PC-3 (cell line): ENCODE measurements at regions not wholly inside any gene's neighbourhood (a gene's known extent, or its start where the extent isn't known, plus 50 kb on each side); places are given as distances from the start of the nearest gene placed in this dataset.

Experiments used
- ATAC-seq: fragments of 200-7000 bp; cut with Tn5 transposase; 2 replicates; pipeline ENCODE4 v1.9.1; 2020; ENCODE audit warnings: mild to moderate bottlenecking, moderate library complexity
- BruUV-seq: library from RNA; stranded (reverse); fragments of 400-500 nt; replicated peaks from 2 replicates; lab custom pipeline; 2021; lab: Mats Ljungman, UMichigan
- CTCF ChIA-PET: fragments of 300-600 bp; sonication (Branson Sonifier 250); formaldehyde crosslinking; loops from one replicate; lab custom pipeline; 2022; ENCODE audit warnings: antibody characterized with exemption; lab: Charles Lee
- POLR2A ChIA-PET: fragments of 300-600 bp; sonication (Branson Sonifier 250); formaldehyde crosslinking; loops from one replicate; lab custom pipeline; 2022; ENCODE audit warnings: antibody characterized with exemption; ENCODE audit not compliant: unreplicated experiment; lab: Charles Lee
- DNase-seq: peaks from one replicate; pipeline ENCODE4 v3.0.0-alpha.2; 2015
- H2AFZ ChIP-seq: fragments of 300-600 bp; sonication (generic); 2 replicates; pipeline ENCODE4 v1.6.0; 2016; ENCODE audit warnings: antibody characterized with exemption, low read length
- H3F3A ChIP-seq: fragments of 300-600 bp; sonication (generic); one replicate; pipeline ENCODE4 v1.6.0; 2017; ENCODE audit warnings: antibody characterized with exemption, low read length, control low read depth, mild to moderate bottlenecking; ENCODE audit not compliant: unreplicated experiment
- H3K27ac ChIP-seq: fragments of 300-600 bp; sonication (generic); 2 replicates; pipeline ENCODE4 v1.5.1; 2016; ENCODE audit warnings: mild to moderate bottlenecking, low read length
- H3K27me3 ChIP-seq: fragments of 300-600 bp; sonication (generic); 2 replicates; pipeline ENCODE4 v1.6.1; 2016; ENCODE audit warnings: low read length, mixed read lengths
- H3K36me3 ChIP-seq: fragments of 300-600 bp; sonication (generic); 2 replicates; pipeline ENCODE4 v1.6.1; 2016; ENCODE audit warnings: low read depth, mixed run types, low read length, mixed read lengths
- H3K4me1 ChIP-seq: fragments of 300-600 bp; sonication (generic); 2 replicates; pipeline ENCODE4 v1.5.1; 2016; ENCODE audit warnings: low read length; ENCODE audit not compliant: insufficient read depth
- H3K4me2 ChIP-seq: fragments of 300-600 bp; sonication (generic); 2 replicates; pipeline ENCODE4 v1.6.0; 2016; ENCODE audit warnings: low read length
- H3K4me3 ChIP-seq: fragments of 300-600 bp; sonication (generic); 2 replicates; pipeline ENCODE4 v1.5.1; 2016; ENCODE audit warnings: mild to moderate bottlenecking, low read length, mixed read lengths
- H3K79me2 ChIP-seq: fragments of 300-600 bp; sonication (generic); 2 replicates; pipeline ENCODE4 v1.6.1; 2017; ENCODE audit warnings: low read length, mixed read lengths
- H3K9ac ChIP-seq: fragments of 300-600 bp; sonication (generic); 2 replicates; pipeline ENCODE4 v1.6.0; 2016; ENCODE audit warnings: mild to moderate bottlenecking, low read length
- H3K9me2 ChIP-seq: fragments of 300-600 bp; sonication (generic); replicated peaks from 2 replicates; pipeline ENCODE4 v1.6.1; 2016; ENCODE audit warnings: mixed run types, low read length, mixed read lengths
- H3K9me3 ChIP-seq: fragments of 300-600 bp; sonication (generic); 2 replicates; pipeline ENCODE4 v1.6.1; 2016; ENCODE audit warnings: low read length, mixed read lengths
- H4K20me1 ChIP-seq: fragments of 300-600 bp; sonication (generic); 2 replicates; pipeline ENCODE4 v1.6.1; 2016; ENCODE audit warnings: low read length, mixed read lengths
- CTCF ChIP-seq: fragments of 300-600 bp; sonication (generic); conservative IDR thresholded peaks from 2 replicates; pipeline ENCODE4 v1.5.1; 2017; ENCODE audit warnings: antibody characterized with exemption, low read depth, mild to moderate bottlenecking, low read length
- EZH2 ChIP-seq: fragments of 300-600 bp; sonication (generic); IDR thresholded peaks from one replicate; pipeline ENCODE4 v1.6.1; 2017; ENCODE audit warnings: antibody characterized with exemption, mild to moderate bottlenecking, low read length; ENCODE audit not compliant: unreplicated experiment
- EZH2phosphoT487 ChIP-seq: fragments of 300-600 bp; sonication (generic); IDR thresholded peaks from 2 replicates; pipeline ENCODE4 v1.6.1; 2018; ENCODE audit warnings: mild to moderate bottlenecking, antibody characterized with exemption, low read length, borderline replicate concordance
- intact Hi-C: fragments of 100-400 bp; cut with micrococcal nuclease; formaldehyde crosslinking; loops from 2 replicates; pipeline ENCODE4 v1.9.0; 2023

GRCh38 chr2:17065536-17065935 lies 399.9 kb upstream of the CYRIA start:
- no peaks in the 10 kb centered on the region for H3K9me2 ChIP-seq
- H3K9ac ChIP-seq: no peak overlapping the region
- intact Hi-C loops: no loop called here
- BruUV-seq: no TSS peak
- ATAC-seq (no peak), DNase-seq (no peak)
- no peaks in the 10 kb centered on the region for H3K79me2 ChIP-seq
- POLR2A ChIA-PET: no interaction called here
- no peaks in the 10 kb centered on the region for H3K27me3 ChIP-seq
- H3K4me3 ChIP-seq: no peak overlapping the region
- no peaks in the 10 kb centered on the region for H3F3A ChIP-seq
- no peak overlapping the region for H3K27ac ChIP-seq
- H4K20me1 ChIP-seq: no peaks in the 10 kb centered on the region
- H3K4me2 ChIP-seq: no peak overlapping the region
- H3K9me3 ChIP-seq: 0 out of 2 replicates have a peak, but pooled peaks cover 4% of the 10 kb centered on the region
- H2AFZ ChIP-seq: no peak overlapping the region
- no peak for TF ChIP-seq CTCF
- TF ChIP-seq EZH2: no peak
- TF ChIP-seq EZH2phosphoT487: no peak
- CTCF ChIA-PET: no interaction called here
- no peaks in the 10 kb centered on the region for H3K36me3 ChIP-seq
- no peaks in the 10 kb centered on the region for H3K4me1 ChIP-seq

GRCh38 chr2:17061028-17061427 lies 395.4 kb upstream of the CYRIA start:
- Histone ChIP-seq H3K9me3 (0 out of 2 replicates have a peak, but pooled peaks cover 4% of the 10 kb centered on the region), H3K4me1 (no peaks in the 10 kb centered on the region), H3K4me2 (no peak overlapping the region), H3K9ac (no peak overlapping the region), H3F3A (no peaks in the 10 kb centered on the region), H3K4me3 (no peak overlapping the region), H3K9me2 (no peaks in the 10 kb centered on the region), H3K36me3 (no peaks in the 10 kb centered on the region), H3K27me3 (no peaks in the 10 kb centered on the region), H3K27ac (no peak overlapping the region), H3K79me2 (no peaks in the 10 kb centered on the region), H4K20me1 (no peaks in the 10 kb centered on the region), H2AFZ (no peak overlapping the region)
- DNase-seq (no peak), ATAC-seq (no peak)
- no peak for TF ChIP-seq EZH2
- TF ChIP-seq CTCF: no peak
- no peak for TF ChIP-seq EZH2phosphoT487
- POLR2A ChIA-PET: no interaction called here
- CTCF ChIA-PET: no interaction called here
- BruUV-seq: no TSS peak
- intact Hi-C loops: no loop called here

GRCh38 chr2:17059458-17059857 lies 393.8 kb upstream of the CYRIA start:
- Histone ChIP-seq H2AFZ (no peak overlapping the region), H3F3A (no peaks in the 10 kb centered on the region), H3K27me3 (no peaks in the 10 kb centered on the region), H3K79me2 (no peaks in the 10 kb centered on the region), H3K9me3 (0 out of 2 replicates have a peak, but pooled peaks cover 4% of the 10 kb centered on the region), H3K4me2 (no peak overlapping the region), H3K27ac (no peak overlapping the region), H3K9ac (no peak overlapping the region), H3K4me3 (no peak overlapping the region), H3K4me1 (no peaks in the 10 kb centered on the region), H3K9me2 (no peaks in the 10 kb centered on the region), H4K20me1 (no peaks in the 10 kb centered on the region), H3K36me3 (no peaks in the 10 kb centered on the region)
- intact Hi-C loops: no loop called here
- TF ChIP-seq EZH2 (no peak), CTCF (no peak), EZH2phosphoT487 (no peak)
- ChIA-PET CTCF (no interaction called here), POLR2A (no interaction called here)
- no peak for ATAC-seq
- no peak for DNase-seq
- no TSS peak for BruUV-seq
